HUES64 (cell line): ENCODE measurements at regions not wholly inside any gene's neighbourhood (a gene's known extent, or its start where the extent isn't known, plus 50 kb on each side); places are given as distances from the start of the nearest gene placed in this dataset.

ENCODE experiments used
- H3K27ac ChIP-seq: 2 replicates; pipeline ENCODE4 v1.7.0; 2013; ENCODE audit warnings: low read depth, low read length, inconsistent platforms
- H3K27me3 ChIP-seq: 2 replicates; pipeline ENCODE4 v1.6.1; 2013; ENCODE audit warnings: mild to moderate bottlenecking, low read length; ENCODE audit not compliant: insufficient read depth
- H3K36me3 ChIP-seq: 2 replicates; pipeline ENCODE4 v1.6.1; 2013; ENCODE audit warnings: mild to moderate bottlenecking, low read length; ENCODE audit not compliant: insufficient read depth
- H3K4me1 ChIP-seq: 2 replicates; pipeline ENCODE4 v1.6.1; 2013; ENCODE audit warnings: mild to moderate bottlenecking, low read length, moderate library complexity; ENCODE audit not compliant: insufficient read depth
- H3K4me3 ChIP-seq: 2 replicates; pipeline ENCODE4 v1.5.1; 2013; ENCODE audit warnings: mild to moderate bottlenecking, low read length, moderate library complexity
- H3K9ac ChIP-seq: 2 replicates; pipeline ENCODE4 v1.6.1; 2013; ENCODE audit warnings: mild to moderate bottlenecking, low read depth, low read length
- H3K9me3 ChIP-seq: 2 replicates; pipeline ENCODE4 v1.6.1; 2013; ENCODE audit warnings: low read depth, low read length; ENCODE audit not compliant: insufficient read depth
- WGBS: fragments of 150-250, 120-280 bp; methylation state at CpG from one replicate; pipeline ENCODE4 v1.1.7; 2013; ENCODE audit warnings: missing lambda C conversion rate; 5-methylcytosine and 5-hydroxymethylcytosine counted together

GRCh38 chrX:15985937-15986336, 131.3 kb upstream of the AP1S2 start:
- H3K27me3 ChIP-seq: no peaks in the 10 kb centered on the region
- 95% methylated on average over 1 of the region's 2 CpGs for WGBS
- H3K9ac ChIP-seq: no peak overlapping the region
- peaks cover 6% of the 10 kb centered on the region; the same call in 1 of the 2 replicates for H3K4me1 ChIP-seq
- no peak overlapping the region for H3K4me3 ChIP-seq
- H3K36me3 ChIP-seq: no peaks in the 10 kb centered on the region
- no peak overlapping the region for H3K27ac ChIP-seq
- H3K9me3 ChIP-seq: no peaks in the 10 kb centered on the region

DNA sequence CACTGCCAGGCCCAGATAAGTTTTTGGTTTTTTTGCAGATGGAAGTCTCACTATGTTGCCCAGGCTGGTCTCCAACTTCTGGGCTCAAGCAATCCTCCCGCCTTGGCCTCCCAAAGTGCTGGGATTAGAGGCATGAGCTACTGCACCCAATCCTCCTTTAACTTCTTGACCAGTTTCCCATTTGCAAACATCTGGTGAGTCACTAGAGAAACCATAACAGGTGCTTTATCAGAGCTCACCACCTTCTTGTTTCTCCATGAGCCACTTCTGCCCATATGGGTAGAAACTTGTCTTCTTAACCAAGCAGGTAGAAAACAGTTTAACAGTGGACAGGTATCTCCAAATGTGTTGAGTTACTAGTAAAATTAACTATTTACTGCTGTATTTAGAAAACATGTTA, 128.4 kb upstream of the AP1S2 start:
- H3K27ac ChIP-seq: no peak overlapping the region
- no peaks in the 10 kb centered on the region for H3K4me1 ChIP-seq
- H3K36me3 ChIP-seq: no peaks in the 10 kb centered on the region
- H3K9me3 ChIP-seq: no peaks in the 10 kb centered on the region
- 94% methylated on average over 1 of the region's 1 CpG for WGBS
- no peaks in the 10 kb centered on the region for H3K27me3 ChIP-seq
- no peak overlapping the region for H3K4me3 ChIP-seq
- no peak overlapping the region for H3K9ac ChIP-seq

DNA sequence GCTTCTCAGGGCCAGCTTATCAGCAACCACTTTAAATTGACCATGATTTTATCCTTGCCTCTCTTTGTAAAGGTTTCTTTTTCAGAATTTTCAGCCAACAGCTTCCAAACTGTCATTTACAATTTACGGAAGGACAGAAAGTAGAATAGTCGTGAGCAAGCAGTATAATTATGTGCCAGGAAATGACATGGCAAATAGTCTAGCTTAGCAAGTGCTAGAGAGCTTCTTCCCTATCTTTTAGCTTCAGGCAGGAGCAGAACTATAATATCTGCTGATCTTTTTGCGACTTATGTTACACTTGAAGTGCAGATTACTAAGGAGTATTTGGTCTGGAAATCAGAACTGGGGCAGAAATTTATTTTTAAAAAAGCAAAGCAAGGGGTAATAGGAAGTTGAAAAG, 123.0 kb upstream of the AP1S2 start:
- Histone ChIP-seq H3K4me1 (no peaks in the 10 kb centered on the region), H3K9me3 (no peaks in the 10 kb centered on the region), H3K27ac (no peak overlapping the region), H3K9ac (no peak overlapping the region), H3K36me3 (no peaks in the 10 kb centered on the region), H3K27me3 (no peaks in the 10 kb centered on the region), H3K4me3 (no peak overlapping the region)
- WGBS: 85% methylated on average over 3 of the region's 3 CpGs

- no peaks in the 10 kb centered on the region for H3K27me3 ChIP-seq
- H3K9me3 ChIP-seq: no peaks in the 10 kb centered on the region
- 100% methylated on average over 1 of the region's 1 CpG for WGBS
- H3K4me1 ChIP-seq: no peaks in the 10 kb centered on the region
- H3K36me3 ChIP-seq: no peaks in the 10 kb centered on the region
- H3K27ac ChIP-seq: no peak overlapping the region
- no peak overlapping the region for H3K4me3 ChIP-seq
- H3K9ac ChIP-seq: no peak overlapping the region
Observed at GRCh38 chrX:15976396-15976795, 121.8 kb upstream of the AP1S2 start.

- no peaks in the 10 kb centered on the region for H3K27me3 ChIP-seq
- H3K4me3 ChIP-seq: no peak overlapping the region
- H3K27ac ChIP-seq: no peak overlapping the region
- no peaks in the 10 kb centered on the region for H3K9me3 ChIP-seq
- peaks cover 10% of the 10 kb centered on the region; the same call in 1 of the 2 replicates for H3K4me1 ChIP-seq
- 82% methylated on average over 1 of the region's 3 CpGs for WGBS
- H3K9ac ChIP-seq: no peak overlapping the region
- no peaks in the 10 kb centered on the region for H3K36me3 ChIP-seq
Observed at GRCh38 chrX:15973946-15974345, 119.3 kb upstream of the AP1S2 start.

DNA sequence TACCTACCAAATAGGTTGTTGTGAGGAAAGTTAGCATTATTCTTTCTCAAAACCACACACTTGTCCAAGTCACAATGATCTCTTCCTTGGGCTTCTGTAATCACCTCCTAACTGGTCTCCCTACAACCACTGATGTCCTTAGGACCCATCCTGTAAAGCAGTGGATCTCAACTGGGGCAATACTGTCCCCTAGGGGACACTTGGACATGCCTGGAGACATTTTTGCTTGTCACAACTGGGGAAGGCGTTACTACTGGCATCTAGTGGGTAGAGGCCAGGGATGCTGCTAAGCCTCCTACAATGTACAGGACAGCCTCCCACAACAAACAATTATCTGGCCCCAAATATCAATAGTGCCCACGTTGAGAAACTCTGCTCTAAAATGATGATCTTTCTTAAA, 118.7 kb upstream of the AP1S2 start:
- Histone ChIP-seq H3K4me3 (no peak overlapping the region), H3K4me1 (peaks cover 10% of the 10 kb centered on the region; the same call in 1 of the 2 replicates), H3K9me3 (no peaks in the 10 kb centered on the region), H3K27me3 (no peaks in the 10 kb centered on the region), H3K9ac (no peak overlapping the region), H3K36me3 (no peaks in the 10 kb centered on the region), H3K27ac (no peak overlapping the region)
- 71% methylated on average over 2 of the region's 2 CpGs for WGBS

DNA sequence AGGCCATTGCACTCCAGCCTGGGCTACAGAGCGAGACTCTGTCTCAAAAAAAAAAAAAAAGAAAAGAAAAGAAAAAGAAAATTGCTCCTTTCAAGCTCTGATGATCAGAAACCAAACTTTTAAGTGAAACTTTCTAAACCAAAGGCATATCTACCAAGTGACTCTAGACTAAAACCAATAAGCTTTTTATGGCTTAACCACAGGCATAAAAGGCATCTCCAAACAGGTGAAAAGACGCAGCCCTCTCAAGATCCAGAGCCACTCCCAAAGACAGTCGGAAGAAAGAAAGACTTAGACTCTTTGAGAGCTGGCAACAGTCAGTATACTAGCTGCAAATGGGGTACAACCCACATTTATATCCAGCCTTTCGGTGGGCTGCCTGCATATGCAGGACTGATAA, 117.1 kb upstream of the AP1S2 start:
- peaks cover 10% of the 10 kb centered on the region; the same call in 1 of the 2 replicates for H3K4me1 ChIP-seq
- H3K27ac ChIP-seq: no peak overlapping the region
- H3K27me3 ChIP-seq: no peaks in the 10 kb centered on the region
- H3K9ac ChIP-seq: no peak overlapping the region
- no peaks in the 10 kb centered on the region for H3K36me3 ChIP-seq
- WGBS: 95% methylated on average over 3 of the region's 4 CpGs
- H3K9me3 ChIP-seq: no peaks in the 10 kb centered on the region
- no peak overlapping the region for H3K4me3 ChIP-seq

DNA sequence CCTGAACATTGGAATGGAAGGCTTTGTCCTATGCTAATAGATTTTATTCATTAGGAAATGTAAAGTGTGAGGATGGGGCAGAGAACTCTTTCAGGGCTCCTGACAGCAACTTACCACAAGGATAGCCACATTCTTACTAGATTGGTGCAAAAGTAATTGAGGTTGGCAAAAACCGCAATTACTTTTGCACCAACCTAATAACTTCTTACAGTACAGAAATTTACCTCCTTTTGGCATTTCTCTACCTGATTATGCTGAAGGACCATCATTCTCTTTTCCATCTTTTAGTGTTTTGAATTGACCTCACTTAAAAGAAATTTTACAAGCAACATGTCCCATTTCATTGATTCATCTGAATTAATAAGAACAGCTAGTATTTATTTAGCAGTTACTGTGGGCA, 109.2 kb upstream of the AP1S2 start:
- no peak overlapping the region for H3K9ac ChIP-seq
- no peaks in the 10 kb centered on the region for H3K27me3 ChIP-seq
- no peak overlapping the region for H3K4me3 ChIP-seq
- no peaks in the 10 kb centered on the region for H3K9me3 ChIP-seq
- 100% methylated on average over 1 of the region's 1 CpG for WGBS
- no peak overlapping the region for H3K27ac ChIP-seq
- no peaks in the 10 kb centered on the region for H3K36me3 ChIP-seq
- H3K4me1 ChIP-seq: peaks cover 9% of the 10 kb centered on the region

DNA sequence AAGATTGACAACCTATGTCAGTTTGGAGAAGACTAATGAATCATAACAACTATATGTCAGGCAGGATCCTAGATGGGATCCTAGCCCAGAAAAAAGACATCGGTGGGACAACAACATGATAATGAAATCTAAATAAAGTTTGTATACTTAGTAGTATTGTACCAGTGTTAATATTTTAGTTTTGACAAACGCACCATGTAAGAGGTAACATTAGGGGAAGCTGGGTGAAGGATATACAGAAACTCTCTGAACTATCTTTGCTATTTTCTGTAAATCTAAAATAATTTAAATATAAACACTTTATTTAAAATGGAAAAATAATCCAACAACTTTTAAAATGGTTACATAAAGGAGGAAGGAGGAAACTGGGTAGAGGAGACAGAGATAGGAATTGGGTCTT, 105.6 kb upstream of the AP1S2 start:
- Histone ChIP-seq H3K27ac (no peak overlapping the region), H3K4me3 (no peak overlapping the region), H3K9me3 (no peaks in the 10 kb centered on the region), H3K27me3 (no peaks in the 10 kb centered on the region), H3K9ac (no peak overlapping the region), H3K36me3 (no peaks in the 10 kb centered on the region), H3K4me1 (peaks cover 28% of the 10 kb centered on the region)
- WGBS: no CpG with 5 or more reads among the region's 2 CpGs

DNA sequence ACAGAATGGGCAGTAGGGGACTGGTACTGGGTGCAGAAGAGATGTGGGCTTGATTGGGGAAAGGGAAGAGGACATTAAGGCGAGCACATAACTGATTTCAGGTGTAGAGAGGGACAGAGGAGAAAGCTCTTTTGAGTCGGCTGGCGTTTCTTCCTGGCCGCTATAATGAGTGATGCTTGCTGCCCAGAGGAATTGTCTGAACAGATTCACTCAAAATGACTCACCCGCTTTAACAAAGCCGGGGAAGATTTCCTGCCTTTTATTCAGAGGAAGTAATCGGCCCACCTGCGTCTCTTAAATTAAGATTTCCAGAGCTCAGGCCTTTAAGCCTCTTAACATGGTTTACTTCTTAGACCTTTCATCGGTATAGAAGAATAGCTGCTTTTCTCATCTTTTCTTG, 102.1 kb upstream of the AP1S2 start:
- H3K9ac ChIP-seq: peak overlapping the region; percentile 60; the same call in 1 of the 2 replicates
- peaks cover 20% of the 10 kb centered on the region for H3K4me1 ChIP-seq
- H3K27me3 ChIP-seq: no peaks in the 10 kb centered on the region
- peak overlapping the region; percentile 79 for H3K27ac ChIP-seq
- H3K36me3 ChIP-seq: no peaks in the 10 kb centered on the region
- H3K9me3 ChIP-seq: no peaks in the 10 kb centered on the region
- H3K4me3 ChIP-seq: no peak overlapping the region
- WGBS: 17% methylated on average over 9 of the region's 9 CpGs

DNA sequence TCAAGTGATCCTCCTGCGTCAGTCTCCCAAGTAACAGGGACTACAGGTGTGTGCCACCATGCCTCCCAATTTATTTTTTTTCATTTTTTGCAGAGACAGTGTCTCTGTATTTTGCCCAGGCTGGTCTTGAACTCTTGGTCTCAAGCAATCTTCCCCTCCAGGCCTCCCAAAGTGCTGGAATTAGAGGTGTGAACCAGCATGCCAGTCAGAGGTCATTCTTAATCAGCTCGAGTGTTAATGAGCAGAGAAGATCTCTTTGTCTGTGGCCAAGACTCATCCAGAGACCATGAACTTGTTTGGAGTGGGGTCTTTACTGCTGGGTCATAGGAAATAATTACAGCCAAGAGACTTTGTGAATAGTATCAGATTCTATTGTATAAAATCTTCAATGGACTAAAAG, 99.2 kb upstream of the AP1S2 start:
- Histone ChIP-seq H3K9me3 (no peaks in the 10 kb centered on the region), H3K9ac (no peak overlapping the region), H3K4me1 (peaks cover 20% of the 10 kb centered on the region), H3K27ac (no peak overlapping the region), H3K27me3 (no peaks in the 10 kb centered on the region), H3K36me3 (no peaks in the 10 kb centered on the region), H3K4me3 (no peak overlapping the region)
- 83% methylated on average over 2 of the region's 2 CpGs for WGBS

- Histone ChIP-seq H3K27me3 (no peaks in the 10 kb centered on the region), H3K4me3 (no peak overlapping the region), H3K27ac (no peak overlapping the region), H3K4me1 (peaks cover 28% of the 10 kb centered on the region), H3K9ac (no peak overlapping the region), H3K9me3 (no peaks in the 10 kb centered on the region), H3K36me3 (no peaks in the 10 kb centered on the region)
- WGBS: 90% methylated on average over 2 of the region's 2 CpGs
Observed at GRCh38 chrX:15952212-15952611, 97.6 kb upstream of the AP1S2 start.
